GM23338 (cell line): ENCODE measurements at regions not wholly inside any gene's neighbourhood (a gene's known extent, or its start where the extent isn't known, plus 50 kb on each side); places are given as distances from the start of the nearest gene placed in this dataset.

Source experiments
- ATAC-seq: fragments of 200-7000 bp; cut with Tn5 transposase; 3 replicates; pipeline ENCODE4 v1.9.1; 2020
- DNase-seq: peaks from one replicate; pipeline ENCODE4 v3.0.0-alpha.2; 2015; ENCODE audit warnings: low spot score
- H2AFZ ChIP-seq: fragments of 200-600 bp; sonication (generic); 2 replicates; pipeline ENCODE4 v1.8.0; 2016; ENCODE audit warnings: antibody characterized with exemption, mild to moderate bottlenecking, moderate library complexity
- H3F3A ChIP-seq: fragments of 200-600 bp; sonication (generic); replicated peaks from 2 replicates; pipeline ENCODE4 v1.8.0; 2017; ENCODE audit warnings: antibody characterized with exemption, mixed run types, low read depth
- H3K27ac ChIP-seq: fragments of 200-600 bp; sonication (generic); 2 replicates; pipeline ENCODE4 v1.6.1; 2016; ENCODE audit warnings: low read depth
- H3K27me3 ChIP-seq: fragments of 200-600 bp; sonication (generic); 2 replicates; pipeline ENCODE4 v1.8.0; 2016; ENCODE audit warnings: mild to moderate bottlenecking, mixed run types, moderate library complexity; ENCODE audit not compliant: insufficient read depth
- H3K36me3 ChIP-seq: fragments of 200-600 bp; sonication (generic); 2 replicates; pipeline ENCODE4 v1.8.0; 2016; ENCODE audit warnings: mild to moderate bottlenecking; ENCODE audit not compliant: insufficient read depth
- H3K4me1 ChIP-seq: fragments of 200-600 bp; sonication (generic); 2 replicates; pipeline ENCODE4 v1.8.0; 2016; ENCODE audit warnings: mild to moderate bottlenecking, moderate library complexity; ENCODE audit not compliant: insufficient read depth
- H3K4me2 ChIP-seq: fragments of 200-600 bp; sonication (generic); 2 replicates; pipeline ENCODE4 v1.7.1; 2017; ENCODE audit warnings: mixed run types
- H3K4me3 ChIP-seq: fragments of 200-600 bp; sonication (generic); 2 replicates; pipeline ENCODE4 v1.6.1; 2016; ENCODE audit warnings: mixed run types
- H3K79me2 ChIP-seq: fragments of 200-600 bp; sonication (generic); replicated peaks from 2 replicates; pipeline ENCODE4 v1.8.0; 2017; ENCODE audit warnings: mild to moderate bottlenecking; ENCODE audit not compliant: insufficient read depth
- H3K9me2 ChIP-seq: fragments of 200-600 bp; sonication (generic); 2 replicates; pipeline ENCODE4 v1.8.0; 2017; ENCODE audit not compliant: insufficient read depth
- H4K20me1 ChIP-seq: fragments of 200-600 bp; sonication (generic); replicated peaks from 2 replicates; pipeline ENCODE4 v1.8.0; 2017; ENCODE audit warnings: mild to moderate bottlenecking; ENCODE audit not compliant: insufficient read depth
- H3K27ac Mint-ChIP-seq: 2 replicates; pipeline ENCODE4 v1.8.0; 2020; ENCODE audit warnings: inconsistent platforms, mild to moderate bottlenecking, moderate library complexity, mixed read lengths
- H3K27me3 Mint-ChIP-seq: 3 replicates; pipeline ENCODE4 v1.8.0; 2022; ENCODE audit warnings: low read depth, mild to moderate bottlenecking, moderate library complexity, mixed read lengths, inconsistent platforms; ENCODE audit not compliant: insufficient read depth, poor library complexity
- H3K36me3 Mint-ChIP-seq: 3 replicates; pipeline ENCODE4 v1.8.0; 2021; ENCODE audit warnings: low read depth, mild to moderate bottlenecking, inconsistent platforms, moderate library complexity, mixed read lengths
- H3K4me1 Mint-ChIP-seq: 3 replicates; pipeline ENCODE4 v1.8.0; 2020; ENCODE audit warnings: mild to moderate bottlenecking, inconsistent platforms, mixed read lengths
- H3K4me3 Mint-ChIP-seq: 3 replicates; pipeline ENCODE4 v1.8.0; 2021; ENCODE audit warnings: moderate library complexity, mild to moderate bottlenecking, inconsistent platforms, mixed read lengths
- H3K9me3 Mint-ChIP-seq: 3 replicates; pipeline ENCODE4 v1.8.0; 2020; ENCODE audit warnings: moderate library complexity, mild to moderate bottlenecking, inconsistent platforms, mixed read lengths
- EZH2phosphoT487 ChIP-seq: fragments of 200-600 bp; sonication (generic); IDR thresholded peaks from one replicate; pipeline ENCODE4 v1.8.1; 2018; ENCODE audit warnings: antibody characterized with exemption; ENCODE audit not compliant: unreplicated experiment
- NANOG ChIP-seq: IDR thresholded peaks from 2 replicates; pipeline ENCODE4 v1.6.1; 2016; ENCODE audit warnings: antibody characterized with exemption, borderline replicate concordance
- ZNF114 ChIP-seq: fragments of 250-450 bp; sonication (Bioruptor Pico); IDR thresholded peaks from 2 replicates; pipeline ENCODE4 v1.5.0; 2020; ENCODE audit warnings: mild to moderate bottlenecking, moderate library complexity
- ZNF331 ChIP-seq: fragments of 250-450 bp; sonication (Bioruptor Pico); IDR thresholded peaks from 2 replicates; pipeline ENCODE4 v1.5.0; 2020; ENCODE audit warnings: low read depth, mild to moderate bottlenecking, moderate library complexity
- ZNF462 ChIP-seq: fragments of 250-450 bp; sonication (Bioruptor Pico); IDR thresholded peaks from 2 replicates; pipeline ENCODE4 v1.5.0; 2020; ENCODE audit warnings: mild to moderate bottlenecking, moderate library complexity

- no peak overlapping the region for H3K27ac Mint-ChIP-seq
- Histone ChIP-seq H3K27me3 (peaks cover 12% of the 10 kb centered on the region), H3F3A (no peaks in the 10 kb centered on the region), H3K9me2 (peaks cover 6% of the 10 kb centered on the region; the same call in 1 of the 2 replicates), H3K4me1 (no peaks in the 10 kb centered on the region), H3K4me3 (no peak overlapping the region), H3K4me2 (no peak overlapping the region), H3K79me2 (no peaks in the 10 kb centered on the region), H2AFZ (no peak overlapping the region), H4K20me1 (no peaks in the 10 kb centered on the region), H3K36me3 (no peaks in the 10 kb centered on the region), H3K27ac (no peak overlapping the region)
- peaks cover 3% of the 10 kb centered on the region for H3K27me3 Mint-ChIP-seq
- DNase-seq: no peak
- H3K4me3 Mint-ChIP-seq: no peak overlapping the region
- no peak for ATAC-seq
- peaks cover 7% of the 10 kb centered on the region for H3K4me1 Mint-ChIP-seq
- no peaks in the 10 kb centered on the region for H3K9me3 Mint-ChIP-seq
- TF ChIP-seq ZNF331 (CRISPR knock-in tag): no peak
- no peak for TF ChIP-seq ZNF462 (CRISPR knock-in tag)
- no peak for TF ChIP-seq NANOG
- no peak for TF ChIP-seq EZH2phosphoT487
- TF ChIP-seq ZNF114 (CRISPR knock-in tag): no peak
- no peaks in the 10 kb centered on the region for H3K36me3 Mint-ChIP-seq
These were observed 412.4 kb downstream of the NTRK2 start for GRCh38 chr9:85081963-85082362.

DNA sequence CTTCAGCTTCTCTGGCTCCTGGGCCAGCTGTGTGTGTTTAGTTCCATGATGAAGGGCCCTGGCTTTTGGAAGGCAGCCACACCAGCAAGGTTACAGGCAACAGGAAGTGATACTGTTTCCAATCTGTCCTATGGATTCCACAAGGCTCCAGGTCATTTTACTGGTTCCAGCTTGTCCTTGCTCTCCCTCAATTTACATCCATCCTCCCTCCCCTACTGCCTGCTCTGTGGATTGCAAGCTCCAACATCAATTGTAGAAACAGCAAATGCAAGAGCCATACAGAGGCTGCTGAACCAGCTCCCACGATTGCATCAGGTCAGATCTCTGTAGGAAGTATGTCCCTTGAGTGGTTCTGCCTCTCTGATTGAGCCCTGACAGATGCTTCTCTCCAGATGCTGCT, 409.8 kb downstream of the NTRK2 start:
- Mint-ChIP-seq H3K4me1 (peaks cover 7% of the 10 kb centered on the region), H3K27me3 (peaks cover 3% of the 10 kb centered on the region), H3K36me3 (no peaks in the 10 kb centered on the region), H3K27ac (0 out of 2 replicates have a peak overlapping the region, but pooled peaks have one; percentile 2), H3K4me3 (no peak overlapping the region), H3K9me3 (no peaks in the 10 kb centered on the region)
- Histone ChIP-seq H3K9me2 (peaks cover 6% of the 10 kb centered on the region; the same call in 1 of the 2 replicates), H4K20me1 (no peaks in the 10 kb centered on the region), H3K4me1 (no peaks in the 10 kb centered on the region), H3F3A (no peaks in the 10 kb centered on the region), H3K79me2 (no peaks in the 10 kb centered on the region), H3K4me2 (no peak overlapping the region), H3K4me3 (no peak overlapping the region), H3K27me3 (peaks cover 12% of the 10 kb centered on the region), H2AFZ (peak overlapping the region; percentile 76; the same call in 1 of the 2 replicates), H3K36me3 (no peaks in the 10 kb centered on the region), H3K27ac (no peak overlapping the region)
- DNase-seq (peak; percentile 10), ATAC-seq (peak; percentile 55)
- no peak for TF ChIP-seq EZH2phosphoT487
- TF ChIP-seq ZNF462 (CRISPR knock-in tag): no peak
